ENCODE measurements at regions not wholly inside any gene's neighbourhood (a gene's known extent, or its start where the extent isn't known, plus 50 kb on each side); places are given as distances from the start of the nearest gene placed in this dataset.
"Not testable (repeated sequence)": the region's sequence is repeated elsewhere in the genome, so short reads cannot be mapped to it uniquely, and the experiment has no call there.

- no peak for TF ChIP-seq CTCF (IDR thresholded peaks at IDR 0.05; ENCODE audit: extremely low read depth, missing control alignments)
- no peak for DNase-seq (ENCODE audit: low spot score)
These were observed 615.0 kb downstream of the TMA16 start for GRCh38 chr4:164109503-164109902.

DNA sequence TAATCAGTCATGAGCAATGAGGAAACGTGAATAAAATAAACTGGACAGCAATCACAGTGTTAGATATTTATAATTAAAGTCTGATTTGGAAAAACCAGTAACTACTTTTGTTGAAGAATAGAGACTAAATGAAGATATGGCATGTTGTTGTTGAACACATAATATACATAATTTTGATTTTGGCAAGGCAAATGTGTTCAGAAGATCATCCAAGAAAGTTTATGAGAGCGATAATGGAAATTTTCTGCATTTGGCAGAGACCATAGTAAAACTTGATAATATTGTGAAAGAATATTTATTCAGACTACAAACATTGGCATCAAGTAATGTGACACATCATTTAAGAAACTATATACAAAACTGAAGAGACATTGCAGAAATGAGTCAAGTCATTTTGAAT is 620.7 kb downstream of the TMA16 start:
- TF ChIP-seq CTCF (IDR thresholded peaks at IDR 0.05; ENCODE audit: extremely low read depth, missing control alignments), result no peak

GRCh38 chr4:164116286-164116685 is 621.8 kb downstream of the TMA16 start:
- no peak for DNase-seq (ENCODE audit: low spot score)
- TF ChIP-seq CTCF (IDR thresholded peaks at IDR 0.05; ENCODE audit: extremely low read depth, missing control alignments), result no peak

More for the DNA sequence above, 620.7 kb downstream of the TMA16 start:
- DNase-seq (ENCODE audit: low spot score), result no peak

GRCh38 chr4:164134388-164134787 is 619.5 kb upstream of the SMIM31 start:
- no peak for DNase-seq (ENCODE audit: low spot score)
- TF ChIP-seq CTCF (IDR thresholded peaks at IDR 0.05; ENCODE audit: extremely low read depth, missing control alignments), result no peak

GRCh38 chr4:164136180-164136616 is 617.7 kb upstream of the SMIM31 start:
- DNase-seq (ENCODE audit: low spot score), result no peak
- no peak for TF ChIP-seq CTCF (IDR thresholded peaks at IDR 0.05; ENCODE audit: extremely low read depth, missing control alignments)

GRCh38 chr4:164138521-164138920 is 615.4 kb upstream of the SMIM31 start:
- DNase-seq (ENCODE audit: low spot score), result no peak
- no peak for TF ChIP-seq CTCF (IDR thresholded peaks at IDR 0.05; ENCODE audit: extremely low read depth, missing control alignments)

DNA sequence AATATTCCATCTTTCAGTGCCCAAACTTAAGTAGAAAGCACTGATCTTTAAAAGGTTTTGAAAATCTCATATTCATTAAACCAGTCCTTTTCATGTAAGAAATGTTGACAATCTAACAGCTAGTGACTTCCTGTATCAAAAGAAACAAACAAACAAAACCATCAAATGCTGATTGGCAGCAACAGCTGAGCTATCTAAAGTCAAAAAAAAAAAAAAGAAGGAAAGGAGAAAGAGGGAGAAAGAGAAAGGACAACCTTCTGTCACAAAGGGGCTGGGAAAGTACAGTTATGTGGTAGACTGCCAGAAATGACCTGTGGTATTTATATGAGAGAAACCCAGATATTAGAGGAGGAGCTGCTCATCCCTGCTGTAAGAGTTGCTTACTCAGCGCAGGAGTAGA is 614.6 kb upstream of the SMIM31 start:
- TF ChIP-seq CTCF (IDR thresholded peaks at IDR 0.05; ENCODE audit: extremely low read depth, missing control alignments), result no peak

GRCh38 chr4:164141755-164142375 is 612.1 kb upstream of the SMIM31 start:
- not testable (repeated sequence) for DNase-seq (ENCODE audit: low spot score)

More for the DNA sequence above, 614.6 kb upstream of the SMIM31 start:
- no peak for DNase-seq (ENCODE audit: low spot score)
